PC-3 (cell line): ENCODE measurements at regions not wholly inside any gene's neighbourhood (a gene's known extent, or its start where the extent isn't known, plus 50 kb on each side); places are given as distances from the start of the nearest gene placed in this dataset.

Source experiments
- CTCF ChIP-seq: fragments of 300-600 bp; sonication (generic); conservative IDR thresholded peaks from 2 replicates; pipeline ENCODE4 v1.5.1; 2017; ENCODE audit warnings: antibody characterized with exemption, low read depth, mild to moderate bottlenecking, low read length
- EZH2 ChIP-seq: fragments of 300-600 bp; sonication (generic); IDR thresholded peaks from one replicate; pipeline ENCODE4 v1.6.1; 2017; ENCODE audit warnings: antibody characterized with exemption, mild to moderate bottlenecking, low read length; ENCODE audit not compliant: unreplicated experiment
- EZH2phosphoT487 ChIP-seq: fragments of 300-600 bp; sonication (generic); IDR thresholded peaks from 2 replicates; pipeline ENCODE4 v1.6.1; 2018; ENCODE audit warnings: mild to moderate bottlenecking, antibody characterized with exemption, low read length, borderline replicate concordance

GRCh38 chr17:12320286-12320685 is 299.6 kb downstream of the MAP2K4 start:
- no peak for TF ChIP-seq EZH2phosphoT487
- no peak for TF ChIP-seq CTCF
- no peak for TF ChIP-seq EZH2
